Endothelial cell of umbilical vein (primary cell): ENCODE measurements at regions not wholly inside any gene's neighbourhood (a gene's known extent, or its start where the extent isn't known, plus 50 kb on each side); places are given as distances from the start of the nearest gene placed in this dataset.

Source experiments
- BruUV-seq: library from RNA; stranded (reverse); fragments of 400-500 nt; replicated peaks from 2 replicates; lab custom pipeline; 2021; lab: Mats Ljungman, UMichigan
- CTCF ChIA-PET: fragments of 300-600, 350-600 bp; sonication (Branson Sonifier 250); formaldehyde crosslinking; loops from one replicate; lab custom pipeline; 2021; ENCODE audit warnings: antibody characterized with exemption, inconsistent platforms; lab: Charles Lee
- POLR2A ChIA-PET: fragments of 300-600, 350-600 bp; sonication (Branson Sonifier 250); formaldehyde crosslinking; loops from one replicate; lab custom pipeline; 2021; ENCODE audit warnings: antibody characterized with exemption, inconsistent platforms; lab: Charles Lee
- DNase-seq: peaks from one replicate; pipeline ENCODE4 v3.0.0-alpha.2; 2011; ENCODE audit warnings: low read depth, low spot score
- FAIRE-seq: peaks from 2 replicates; lab custom pipeline; 2011; peaks lifted over from hg19 to GRCh38; lab: Jason Lieb, UNC
- H2AFZ ChIP-seq: 2 replicates; pipeline ENCODE4 v1.6.0; 2012; ENCODE audit warnings: low read depth, low read length, control low read depth, inconsistent platforms
- H3K27ac ChIP-seq: 2 replicates; pipeline ENCODE4 v1.5.1; 2011; ENCODE audit warnings: low read depth, mild to moderate bottlenecking, control low read depth, low read length, moderate library complexity; ENCODE audit not compliant: insufficient read depth
- H3K27me3 ChIP-seq, 2 experiments: 2 replicates each; pipeline versions ENCODE4 v1.6.0 to v1.6.1; 2011; ENCODE audit warnings: low read length in 2 of 2, mixed read lengths in 1 of 2; ENCODE audit not compliant: control insufficient read depth in 2 of 2, insufficient read depth in 2 of 2
- H3K36me3 ChIP-seq, 2 experiments: 2 replicates in 1 of 2; 3 replicates in 1 of 2; pipeline ENCODE4 v1.5.1; 2011; ENCODE audit warnings: low read length in 2 of 2, mild to moderate bottlenecking in 1 of 2, moderate library complexity in 1 of 2; ENCODE audit not compliant: control insufficient read depth in 2 of 2, insufficient read depth in 2 of 2; ENCODE audit errors: extremely low read depth in 1 of 2
- H3K4me1 ChIP-seq: 3 replicates; pipeline ENCODE4 v1.5.1; 2011; ENCODE audit warnings: mild to moderate bottlenecking, low read length; ENCODE audit not compliant: control insufficient read depth, insufficient read depth; ENCODE audit errors: extremely low read depth
- H3K4me2 ChIP-seq: 2 replicates; pipeline ENCODE4 v1.6.1; 2011; ENCODE audit warnings: low read length, control low read depth, mixed read lengths; ENCODE audit not compliant: insufficient read depth
- H3K4me3 ChIP-seq, 3 experiments: fragments of 200-600 bp in 1 of 3; sonication (generic), shearing (Covaris generic) in 1 of 3; replicated peaks in 1 of 3; 2 replicates each; pipeline ENCODE4 v1.5.1; 2011 to 2016; ENCODE audit warnings: control low read depth in 3 of 3, low read length in 3 of 3, mild to moderate bottlenecking in 2 of 3, inconsistent platforms in 1 of 3, low read depth in 1 of 3, moderate library complexity in 1 of 3; ENCODE audit not compliant: insufficient read depth in 1 of 3
- H3K79me2 ChIP-seq: 2 replicates; pipeline ENCODE4 v1.6.0; 2012; ENCODE audit warnings: low read length, inconsistent platforms; ENCODE audit not compliant: control insufficient read depth, insufficient read depth
- H3K9ac ChIP-seq: replicated peaks from 2 replicates; pipeline ENCODE3; 2011; ENCODE audit warnings: low read length, control low read depth; ENCODE audit not compliant: insufficient read depth; ENCODE audit errors: extremely low read depth
- H3K9me1 ChIP-seq: replicated peaks from 3 replicates; pipeline ENCODE4 v1.6.0; 2011; ENCODE audit warnings: mild to moderate bottlenecking, low read length; ENCODE audit not compliant: control insufficient read depth, insufficient read depth; ENCODE audit errors: extremely low read depth
- H3K9me3 ChIP-seq: replicated peaks from 2 replicates; pipeline ENCODE4 v1.5.1; 2012; ENCODE audit warnings: low read length, inconsistent platforms; ENCODE audit not compliant: control insufficient read depth, insufficient read depth
- H4K20me1 ChIP-seq: replicated peaks from 2 replicates; pipeline ENCODE3; 2011; ENCODE audit warnings: mild to moderate bottlenecking, low read length; ENCODE audit not compliant: control insufficient read depth, insufficient read depth; ENCODE audit errors: extremely low read depth
- CTCF ChIP-seq, 2 donors: IDR thresholded peaks; 1 replicate in 1 of 2; 2 replicates in 1 of 2; pipeline ENCODE4 v1.5.1; 2011; ENCODE audit warnings: low read length in 2 of 2, mild to moderate bottlenecking in 2 of 2, moderate library complexity in 2 of 2, control low read depth in 1 of 2, inconsistent platforms in 1 of 2, low read depth in 1 of 2; ENCODE audit not compliant: insufficient read depth in 1 of 2; ENCODE audit errors: extremely low read depth in 1 of 2
- EZH2 ChIP-seq: IDR thresholded peaks from 2 replicates; pipeline ENCODE4 v1.6.1; 2012; ENCODE audit warnings: borderline replicate concordance, low read depth, mild to moderate bottlenecking, moderate library complexity, low read length, inconsistent platforms; ENCODE audit not compliant: severe bottlenecking
- FOS ChIP-seq: IDR thresholded peaks from 2 replicates; pipeline ENCODE4 v1.6.1; 2011; ENCODE audit warnings: mild to moderate bottlenecking, low read length, moderate library complexity, borderline replicate concordance; ENCODE audit not compliant: insufficient read depth
- GATA2 ChIP-seq: IDR thresholded peaks from 2 replicates; pipeline ENCODE4 v1.7.0; 2011; ENCODE audit warnings: low read depth, mild to moderate bottlenecking, moderate library complexity, mixed read lengths, low read length; ENCODE audit not compliant: insufficient read length, insufficient read depth
- JUN ChIP-seq: IDR thresholded peaks from 2 replicates; pipeline ENCODE4 v1.6.1; 2011; ENCODE audit warnings: borderline replicate concordance, low read depth; ENCODE audit not compliant: insufficient read length, insufficient read depth
- MAX ChIP-seq: IDR thresholded peaks from 2 replicates; pipeline ENCODE4 v1.6.1; 2011; ENCODE audit not compliant: insufficient read depth, insufficient read length
- MYC ChIP-seq: IDR thresholded peaks from one replicate; pipeline ENCODE4 v1.6.1; 2011; ENCODE audit warnings: mild to moderate bottlenecking, low read depth, low read length
- POLR2A ChIP-seq: IDR thresholded peaks from 2 replicates; pipeline ENCODE4 v1.6.1; 2012; ENCODE audit warnings: low read depth, mild to moderate bottlenecking, control low read depth, low read length
- POLR2AphosphoS5 ChIP-seq: IDR thresholded peaks from 2 replicates; pipeline ENCODE4 v1.6.1; 2012; ENCODE audit warnings: low read depth, mild to moderate bottlenecking, control low read depth, low read length, moderate library complexity; ENCODE audit not compliant: insufficient read depth
- dilution Hi-C: fragments of 300-500 bp; cut with MboI; formaldehyde crosslinking; loops from one replicate; pipeline ENCODE4 v1.15.0; 2019; ENCODE audit warnings: low sequenced_read_pairs; ENCODE audit not compliant: extremely low pct_ligation_motif_present
- intact Hi-C: fragments of 100-400 bp; cut with micrococcal nuclease; formaldehyde crosslinking; loops from one replicate; pipeline ENCODE4 v1.10.0; 2022

- FAIRE-seq (no peak), DNase-seq (no peak)
- no peak overlapping the region for H3K4me3 ChIP-seq
- no peak for TF ChIP-seq JUN
- no peak for TF ChIP-seq GATA2
- no peak for TF ChIP-seq CTCF (IDR thresholded peaks at IDR 0.05; ENCODE audit: extremely low read depth in 1 of 2, insufficient read depth in 1 of 2, low read depth in 1 of 2, low read length in 2 of 2)
- TF ChIP-seq POLR2AphosphoS5: no peak
- no peak for TF ChIP-seq POLR2A
- TF ChIP-seq MAX: no peak
- TF ChIP-seq EZH2: no peak
- TF ChIP-seq MYC: no peak
- TF ChIP-seq FOS: no peak
- no peaks in the 10 kb centered on the region for H3K9me3 ChIP-seq
- H2AFZ ChIP-seq: no peak overlapping the region
- H3K4me2 ChIP-seq: no peak overlapping the region
- BruUV-seq: no TSS peak
- H3K79me2 ChIP-seq: no peaks in the 10 kb centered on the region
- ChIA-PET CTCF (interaction anchor here (1.0 kb wide), 1 partner anchor 363 kb away, joined by 5 read pairs; no protein-coding TSS in a partner anchor), POLR2A (no interaction called here)
- H3K9me1 ChIP-seq: no peaks in the 10 kb centered on the region
- H3K9ac ChIP-seq: no peak overlapping the region
- no peak overlapping the region for H3K27ac ChIP-seq
- dilution Hi-C loops: no loop called here
- intact Hi-C loops: loop anchor here (2.0 kb wide), 1 partner anchor 66 kb away; no protein-coding TSS in a partner anchor
- no peaks in the 10 kb centered on the region for H4K20me1 ChIP-seq
- H3K36me3 ChIP-seq: no peaks in the 10 kb centered on the region
- no peaks in the 10 kb centered on the region for H3K27me3 ChIP-seq
- peaks cover 5% of the 10 kb centered on the region for H3K4me1 ChIP-seq
Observed at GRCh38 chr2:226114436-226114835, 685.2 kb downstream of the IRS1 start.
